ENCODE measurements at regions not wholly inside any gene's neighbourhood (a gene's known extent, or its start where the extent isn't known, plus 50 kb on each side); places are given as distances from the start of the nearest gene placed in this dataset.

DNA sequence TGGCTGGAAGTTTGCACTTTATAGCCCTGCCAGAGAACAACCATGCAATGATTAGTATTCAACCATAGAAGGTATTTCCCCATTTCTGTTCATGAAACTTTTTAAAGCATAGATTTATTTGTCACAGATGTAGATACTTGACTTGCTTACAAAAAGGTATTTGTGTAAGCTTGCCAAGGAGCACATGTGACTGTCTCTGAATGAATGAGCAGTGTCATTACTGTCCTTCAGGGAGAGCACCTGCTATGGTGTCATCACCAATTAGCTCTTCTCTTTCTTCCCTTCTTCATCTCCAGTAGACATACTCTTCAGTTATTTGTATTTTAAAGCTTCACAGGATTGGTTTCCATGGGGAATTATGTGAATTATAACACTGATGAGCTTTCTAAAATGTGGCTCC lies 1064.7 kb upstream of the GRIA3 start:
- intact Hi-C loops (cut with micrococcal nuclease) = no loop called here
- H3K9me3 Mint-ChIP-seq (ENCODE audit: unreplicated experiment) = peaks cover 13% of the 10 kb centered on the region
- DNase-seq (ENCODE audit: unreplicated experiment) = no peak
- no peak overlapping the region for H3K27ac Mint-ChIP-seq (ENCODE audit: low read depth, unreplicated experiment)
- H3K4me1 Mint-ChIP-seq (ENCODE audit: insufficient read depth, unreplicated experiment) = no peaks in the 10 kb centered on the region
- H3K4me3 Mint-ChIP-seq (ENCODE audit: unreplicated experiment) = no peak overlapping the region
- no peaks in the 10 kb centered on the region for H3K36me3 Mint-ChIP-seq (ENCODE audit: insufficient read depth, unreplicated experiment)
- CTCF ChIA-PET = no interaction called here
- BruUV-seq (replicated peaks) = no TSS peak
- POLR2A ChIA-PET = no interaction called here
- no peaks in the 10 kb centered on the region for H3K27me3 Mint-ChIP-seq (ENCODE audit: insufficient read depth, unreplicated experiment)
- TF ChIP-seq, protein P1, sequence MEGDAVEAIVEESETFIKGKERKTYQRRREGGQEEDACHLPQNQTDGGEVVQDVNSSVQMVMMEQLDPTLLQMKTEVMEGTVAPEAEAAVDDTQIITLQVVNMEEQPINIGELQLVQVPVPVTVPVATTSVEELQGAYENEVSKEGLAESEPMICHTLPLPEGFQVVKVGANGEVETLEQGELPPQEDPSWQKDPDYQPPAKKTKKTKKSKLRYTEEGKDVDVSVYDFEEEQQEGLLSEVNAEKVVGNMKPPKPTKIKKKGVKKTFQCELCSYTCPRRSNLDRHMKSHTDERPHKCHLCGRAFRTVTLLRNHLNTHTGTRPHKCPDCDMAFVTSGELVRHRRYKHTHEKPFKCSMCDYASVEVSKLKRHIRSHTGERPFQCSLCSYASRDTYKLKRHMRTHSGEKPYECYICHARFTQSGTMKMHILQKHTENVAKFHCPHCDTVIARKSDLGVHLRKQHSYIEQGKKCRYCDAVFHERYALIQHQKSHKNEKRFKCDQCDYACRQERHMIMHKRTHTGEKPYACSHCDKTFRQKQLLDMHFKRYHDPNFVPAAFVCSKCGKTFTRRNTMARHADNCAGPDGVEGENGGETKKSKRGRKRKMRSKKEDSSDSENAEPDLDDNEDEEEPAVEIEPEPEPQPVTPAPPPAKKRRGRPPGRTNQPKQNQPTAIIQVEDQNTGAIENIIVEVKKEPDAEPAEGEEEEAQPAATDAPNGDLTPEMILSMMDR (IDR thresholded peaks at IDR 0.05; ENCODE audit: unreplicated experiment) = no peak

DNA sequence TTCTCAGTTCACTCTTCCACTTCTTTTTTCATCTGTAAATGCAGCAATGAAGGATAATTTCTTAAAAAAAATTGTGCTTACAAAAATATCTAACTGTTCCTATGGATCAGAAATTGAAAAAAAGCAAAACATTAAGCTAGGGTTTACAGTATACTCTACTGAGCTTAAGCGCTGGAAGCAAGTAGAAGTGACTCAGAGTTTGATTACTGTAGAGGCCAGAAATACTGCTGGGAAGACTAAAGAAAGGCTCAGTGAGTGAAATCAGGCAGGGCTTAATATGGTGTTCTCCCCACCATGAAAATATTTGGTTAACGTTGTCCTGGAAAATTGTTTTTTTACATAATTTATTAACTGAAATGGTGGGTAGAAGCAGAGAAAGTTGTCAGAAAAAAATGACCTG lies 1061.8 kb upstream of the GRIA3 start:
- Mint-ChIP-seq H3K4me3 (ENCODE audit: unreplicated experiment) (no peak overlapping the region), H3K9me3 (ENCODE audit: unreplicated experiment) (peaks cover 16% of the 10 kb centered on the region), H3K4me1 (ENCODE audit: insufficient read depth, unreplicated experiment) (no peaks in the 10 kb centered on the region), H3K27me3 (ENCODE audit: insufficient read depth, unreplicated experiment) (no peaks in the 10 kb centered on the region), H3K36me3 (ENCODE audit: insufficient read depth, unreplicated experiment) (no peaks in the 10 kb centered on the region), H3K27ac (ENCODE audit: low read depth, unreplicated experiment) (no peak overlapping the region)
- intact Hi-C loops (cut with micrococcal nuclease) = no loop called here
- TF ChIP-seq, protein P1 (IDR thresholded peaks at IDR 0.05; ENCODE audit: unreplicated experiment) = no peak
- DNase-seq (ENCODE audit: unreplicated experiment) = no peak
- ChIA-PET POLR2A (interaction anchor here (0.7 kb wide), 1 partner anchor 112 kb away, joined by 3 read pairs; no protein-coding TSS in a partner anchor), CTCF (no interaction called here)
- no TSS peak for BruUV-seq (replicated peaks)

DNA sequence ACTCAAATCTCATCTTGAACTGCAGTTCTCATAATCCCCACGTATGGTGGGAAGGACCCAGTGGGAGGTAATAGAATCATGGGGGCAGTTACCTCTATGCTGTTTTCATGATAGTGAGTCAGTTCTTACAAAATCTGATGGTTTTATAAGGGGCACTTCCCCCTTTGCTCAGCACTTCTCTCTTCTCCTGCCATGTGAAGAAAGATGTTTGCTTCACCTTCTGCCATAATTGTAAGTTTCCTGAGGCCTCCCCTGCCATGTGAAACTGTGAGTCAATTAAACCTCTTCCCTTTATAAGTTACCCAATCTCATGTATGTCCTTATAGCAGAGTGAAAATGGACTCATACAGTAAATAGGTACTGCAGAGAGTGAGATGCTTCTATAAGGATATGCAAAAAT lies 1050.6 kb upstream of the GRIA3 start:
- no TSS peak for BruUV-seq (replicated peaks)
- CTCF ChIA-PET = no interaction called here
- Mint-ChIP-seq H3K4me1 (ENCODE audit: insufficient read depth, unreplicated experiment) (no peaks in the 10 kb centered on the region), H3K27ac (ENCODE audit: low read depth, unreplicated experiment) (no peak overlapping the region), H3K9me3 (ENCODE audit: unreplicated experiment) (no peaks in the 10 kb centered on the region), H3K4me3 (ENCODE audit: unreplicated experiment) (no peak overlapping the region), H3K27me3 (ENCODE audit: insufficient read depth, unreplicated experiment) (no peaks in the 10 kb centered on the region), H3K36me3 (ENCODE audit: insufficient read depth, unreplicated experiment) (no peaks in the 10 kb centered on the region)
- intact Hi-C loops (cut with micrococcal nuclease) = no loop called here
- POLR2A ChIA-PET = no interaction called here
- DNase-seq (ENCODE audit: unreplicated experiment) = no peak
- TF ChIP-seq, protein P1 (IDR thresholded peaks at IDR 0.05; ENCODE audit: unreplicated experiment) = no peak

DNA sequence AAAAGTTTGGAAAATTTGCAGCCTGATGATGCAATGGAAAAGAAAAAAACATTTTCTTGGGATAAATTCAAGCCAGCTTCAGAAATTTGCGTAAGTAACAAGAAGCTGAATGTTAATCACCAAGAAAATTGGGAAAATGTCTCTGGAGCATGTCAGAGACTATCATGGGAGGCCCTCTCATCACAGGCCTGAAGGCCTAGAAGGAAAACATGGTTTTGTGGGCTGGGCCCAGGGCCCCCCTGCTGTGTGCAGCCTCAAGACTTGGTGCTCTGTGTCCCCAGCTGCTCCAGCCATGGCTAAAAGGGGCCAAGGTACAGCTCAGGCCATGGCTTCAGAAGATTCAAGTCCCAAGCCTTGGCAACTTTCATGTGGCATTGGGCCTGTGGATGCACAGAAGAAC lies 1049.8 kb upstream of the GRIA3 start:
- TF ChIP-seq, protein P1 (IDR thresholded peaks at IDR 0.05; ENCODE audit: unreplicated experiment) = no peak

More for the DNA sequence above, 1049.8 kb upstream of the GRIA3 start:
- DNase-seq (ENCODE audit: unreplicated experiment) = no peak
- H3K36me3 Mint-ChIP-seq (ENCODE audit: insufficient read depth, unreplicated experiment) = no peaks in the 10 kb centered on the region
- H3K9me3 Mint-ChIP-seq (ENCODE audit: unreplicated experiment) = no peaks in the 10 kb centered on the region
- H3K27me3 Mint-ChIP-seq (ENCODE audit: insufficient read depth, unreplicated experiment) = no peaks in the 10 kb centered on the region
- intact Hi-C loops (cut with micrococcal nuclease) = no loop called here
- ChIA-PET POLR2A (no interaction called here), CTCF (no interaction called here)
- H3K4me1 Mint-ChIP-seq (ENCODE audit: insufficient read depth, unreplicated experiment) = no peaks in the 10 kb centered on the region
- no peak overlapping the region for H3K27ac Mint-ChIP-seq (ENCODE audit: low read depth, unreplicated experiment)
- H3K4me3 Mint-ChIP-seq (ENCODE audit: unreplicated experiment) = no peak overlapping the region
- no TSS peak for BruUV-seq (replicated peaks)
